HG03575 (cell line): ENCODE measurements at regions not wholly inside any gene's neighbourhood (a gene's known extent, or its start where the extent isn't known, plus 50 kb on each side); places are given as distances from the start of the nearest gene placed in this dataset.
A peak's percentile ranks its signal among the peaks of the same experiment; 100 is the strongest.
"Not testable (repeated sequence)": the region's sequence is repeated elsewhere in the genome, so short reads cannot be mapped to it uniquely, and the experiment has no call there.

Source experiments
- ATAC-seq: cut with Tn5 transposase; IDR thresholded peaks from one replicate; pipeline ENCODE4 v1.9.1; 2021; ENCODE audit not compliant: unreplicated experiment, insufficient number of reproducible peaks, low FRiP score; ENCODE audit errors: extremely low read depth

GRCh38 chr7:114087653-114088469 lies 169.1 kb upstream of the PPP1R3A start:
- no peak for ATAC-seq

DNA sequence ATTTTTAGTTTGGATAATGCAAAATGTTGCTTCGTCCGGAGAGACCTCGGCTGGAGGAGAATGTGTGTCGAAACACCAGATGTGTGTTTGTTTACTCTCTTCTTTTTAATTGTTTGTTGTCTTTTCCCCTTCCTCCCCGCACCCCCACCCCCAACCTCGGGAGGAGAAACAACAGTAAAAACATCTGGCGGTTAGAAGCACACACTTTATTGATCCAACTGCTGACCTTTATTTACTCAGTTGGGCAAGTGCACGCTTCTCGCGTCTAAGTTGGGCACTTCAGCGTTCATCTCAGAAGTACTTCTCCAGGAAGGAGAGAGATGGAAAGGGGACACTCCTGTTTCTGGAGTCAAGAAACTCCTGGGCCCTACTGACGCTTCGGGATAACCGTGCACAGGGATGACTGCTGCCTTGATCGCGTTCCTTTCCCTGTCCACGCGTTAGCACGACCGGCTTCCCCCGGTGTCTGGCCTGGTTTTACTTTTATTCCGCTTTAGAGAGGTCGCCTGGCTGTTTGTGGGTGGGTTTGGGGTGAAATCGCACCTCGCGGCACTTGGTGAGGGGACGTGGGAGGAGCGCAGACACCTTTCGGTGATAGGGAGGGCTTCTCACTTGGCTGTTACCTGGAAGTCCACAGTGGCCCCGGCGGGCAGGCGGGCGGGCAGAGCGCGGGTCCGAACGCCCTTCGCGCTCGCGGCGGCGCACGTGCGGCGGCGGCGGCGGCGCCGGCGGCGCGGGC lies 168.3 kb upstream of the PPP1R3A start:
- no peak for ATAC-seq

- no peak for ATAC-seq
These were observed 167.7 kb upstream of the PPP1R3A start for GRCh38 chr7:114086537-114086913.

GRCh38 chr7:114085592-114086501 lies 167.0 kb upstream of the PPP1R3A start:
- ATAC-seq, result no peak

- ATAC-seq, result no peak
These were observed 166.4 kb upstream of the PPP1R3A start for GRCh38 chr7:114085313-114085591.

DNA sequence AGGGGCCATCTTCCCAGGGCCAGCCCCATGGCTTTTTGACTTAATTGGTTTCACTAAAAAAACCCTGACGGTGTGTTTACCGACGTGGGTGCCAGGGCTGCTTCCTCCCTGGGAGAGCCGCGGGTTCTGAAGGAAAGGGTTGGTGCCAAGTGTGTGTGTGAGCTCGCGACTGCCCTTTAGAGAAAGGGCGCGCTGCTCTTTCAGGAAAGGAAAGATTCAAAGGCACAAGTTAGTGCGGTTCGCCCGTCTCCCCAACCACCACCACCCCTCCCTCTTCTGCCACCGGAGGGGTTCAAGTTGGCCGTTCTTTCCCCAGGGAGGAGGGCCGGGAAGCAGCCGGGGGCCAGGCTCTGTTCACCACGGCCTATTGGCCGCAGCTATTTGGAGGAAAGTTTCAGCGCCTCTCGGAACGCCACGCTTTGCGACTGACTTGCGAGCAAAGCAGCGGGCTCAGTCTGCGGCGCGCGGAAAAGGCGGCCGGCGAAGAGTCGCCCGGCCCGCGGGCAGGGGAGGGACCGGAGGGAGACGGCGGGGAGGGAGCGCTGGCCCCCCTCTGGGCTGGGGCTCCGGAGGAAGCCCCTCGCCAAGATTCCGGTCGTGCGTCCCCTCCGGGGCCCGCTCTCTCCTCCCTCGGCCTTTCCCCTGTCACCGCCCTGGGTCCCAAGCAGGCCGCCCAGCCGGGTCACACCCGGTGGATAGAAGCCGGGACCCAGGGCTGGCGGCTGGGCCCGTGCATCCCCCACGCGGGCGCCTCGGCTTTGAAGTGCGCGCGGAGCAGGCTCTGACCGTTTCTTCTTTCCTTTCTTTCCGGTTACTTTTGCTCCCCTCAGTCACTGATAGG lies 165.9 kb upstream of the PPP1R3A start:
- ATAC-seq, result no peak

- ATAC-seq, result no peak
These were observed 165.2 kb upstream of the PPP1R3A start for GRCh38 chr7:114084002-114084471.

- ATAC-seq, result no peak
These were observed 164.6 kb upstream of the PPP1R3A start for GRCh38 chr7:114083166-114084001.

DNA sequence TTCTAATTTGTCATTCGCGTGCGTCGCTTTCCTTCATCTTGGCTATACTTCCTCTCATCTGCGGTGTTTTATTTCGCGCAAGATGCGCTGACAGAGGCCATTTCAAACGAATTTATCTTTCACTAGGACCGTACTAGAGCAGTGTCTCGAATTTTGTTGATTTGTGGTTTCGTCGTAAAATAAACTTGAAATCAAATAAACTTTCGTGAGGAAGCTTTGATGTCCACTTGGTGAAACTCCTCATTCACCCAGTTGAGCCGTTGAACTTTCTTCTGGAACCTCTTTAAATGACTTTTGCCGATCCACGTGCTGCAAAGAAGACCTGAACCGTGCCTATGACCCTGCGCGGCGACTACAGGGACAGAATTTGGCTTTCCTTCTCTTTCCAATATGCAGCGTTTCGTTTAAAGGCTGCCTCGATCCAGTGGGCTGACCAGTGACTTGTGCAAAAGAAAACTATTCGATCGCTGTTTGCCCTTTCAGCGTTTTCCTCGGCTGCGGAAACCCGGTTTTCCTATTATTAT lies 163.9 kb upstream of the PPP1R3A start:
- ATAC-seq, result no peak

DNA sequence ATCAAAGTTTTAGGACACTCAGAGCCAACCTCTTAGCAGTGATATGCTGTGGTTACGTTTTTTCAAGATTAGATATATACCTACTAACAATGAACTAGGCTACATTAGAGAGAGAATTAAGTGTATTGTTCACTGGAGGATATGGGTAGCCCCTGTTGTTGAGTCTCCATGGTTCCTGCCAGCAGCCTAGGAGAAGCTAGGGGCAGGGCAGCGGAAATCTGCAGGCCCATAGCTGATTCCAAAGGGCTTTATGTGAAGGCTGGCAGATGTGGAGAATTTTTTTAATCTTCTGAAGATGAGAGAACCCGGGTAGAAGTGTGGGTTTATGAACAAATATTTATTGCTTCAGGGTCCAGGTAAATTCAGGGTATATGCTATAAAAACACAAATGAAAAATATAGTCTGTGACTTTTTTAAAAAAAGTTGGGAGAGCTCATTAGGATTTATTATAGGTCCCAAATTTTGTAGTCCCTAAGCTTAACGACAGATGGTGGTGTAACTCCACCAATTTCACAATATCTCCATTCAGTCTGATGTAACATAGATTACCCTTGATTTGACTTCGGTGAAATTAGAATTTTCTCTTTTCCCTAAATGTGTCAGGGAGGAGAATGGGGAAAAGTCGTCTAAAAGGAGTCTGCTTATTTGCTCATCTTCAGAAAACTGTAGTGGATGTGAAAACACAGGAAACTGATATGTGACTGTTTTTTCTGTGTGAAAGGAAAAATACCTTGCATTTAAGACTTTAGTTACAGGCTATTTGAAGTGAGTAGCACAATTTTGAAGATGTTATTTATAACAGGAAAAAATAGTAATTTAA lies 163.0 kb upstream of the PPP1R3A start:
- no peak for ATAC-seq

DNA sequence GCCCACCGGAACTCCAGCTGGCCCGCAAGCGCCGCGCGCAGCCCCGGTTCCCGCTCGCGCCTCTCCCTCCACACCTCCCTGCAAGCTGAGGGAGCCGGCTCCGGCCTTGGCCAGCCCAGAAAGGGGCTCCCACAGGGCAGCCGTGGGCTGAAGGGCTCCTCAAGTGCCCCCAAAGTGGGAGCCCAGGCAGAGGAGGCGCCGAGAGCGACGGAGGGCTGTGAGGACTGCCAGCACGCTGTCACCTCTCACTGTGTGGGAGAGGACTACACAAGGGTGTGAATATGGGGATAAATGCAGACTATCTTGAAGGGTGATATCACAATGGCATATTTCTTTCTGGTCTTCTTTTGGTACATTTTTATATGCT lies 158.3 kb upstream of the PPP1R3A start:
- not testable (repeated sequence) for ATAC-seq

- not testable (repeated sequence) for ATAC-seq
These were observed 157.8 kb upstream of the PPP1R3A start for GRCh38 chr7:114076392-114077157.

GRCh38 chr7:114073701-114074100 lies 154.9 kb upstream of the PPP1R3A start:
- ATAC-seq, result no peak

- no peak for ATAC-seq
These were observed 151.4 kb upstream of the PPP1R3A start for GRCh38 chr7:114070246-114070645.

DNA sequence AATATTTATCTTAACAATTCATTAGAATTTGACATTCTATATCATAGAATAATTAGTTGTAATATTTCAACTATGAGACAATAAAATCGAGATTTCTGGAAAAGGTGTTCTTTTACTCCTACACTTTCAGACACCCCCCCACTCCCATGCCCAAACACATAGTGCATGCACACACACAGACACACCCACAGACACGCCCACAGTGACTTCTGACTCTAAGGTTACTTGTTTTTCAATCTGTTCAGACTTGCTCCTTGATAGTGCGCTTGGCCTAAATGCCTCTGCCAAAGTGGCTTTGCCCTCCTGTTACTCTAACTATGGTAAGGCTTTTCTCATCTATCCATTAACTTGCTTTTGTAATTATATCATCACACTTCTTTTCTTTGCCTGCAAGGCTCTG lies 144.0 kb upstream of the PPP1R3A start:
- no peak for ATAC-seq

- ATAC-seq, result peak; percentile 72
These were observed 133.1 kb upstream of the PPP1R3A start for GRCh38 chr7:114051871-114052331.
